ENCODE measurements at regions not wholly inside any gene's neighbourhood (a gene's known extent, or its start where the extent isn't known, plus 50 kb on each side); places are given as distances from the start of the nearest gene placed in this dataset.

DNA sequence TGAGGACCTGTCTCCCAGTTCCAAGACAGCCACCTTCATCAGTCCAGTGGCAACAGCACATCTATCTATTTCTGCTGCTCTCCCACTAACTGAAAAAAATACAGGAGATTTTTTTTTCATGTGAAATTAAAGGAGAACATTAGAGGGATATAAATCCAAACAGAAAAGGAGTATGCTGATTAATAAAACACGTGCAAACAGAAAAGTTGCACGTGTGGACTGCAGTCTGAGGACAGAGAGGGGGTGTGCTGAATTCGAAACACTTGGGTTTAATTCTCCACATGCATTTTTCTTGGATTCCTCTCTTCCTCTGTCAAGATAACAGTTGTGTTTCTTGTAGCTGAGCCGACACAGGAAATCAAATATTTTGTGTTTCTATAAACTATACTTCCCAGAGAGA lies 113.4 kb downstream of the CYRIA start:
- TF ChIP-seq, protein P1, sequence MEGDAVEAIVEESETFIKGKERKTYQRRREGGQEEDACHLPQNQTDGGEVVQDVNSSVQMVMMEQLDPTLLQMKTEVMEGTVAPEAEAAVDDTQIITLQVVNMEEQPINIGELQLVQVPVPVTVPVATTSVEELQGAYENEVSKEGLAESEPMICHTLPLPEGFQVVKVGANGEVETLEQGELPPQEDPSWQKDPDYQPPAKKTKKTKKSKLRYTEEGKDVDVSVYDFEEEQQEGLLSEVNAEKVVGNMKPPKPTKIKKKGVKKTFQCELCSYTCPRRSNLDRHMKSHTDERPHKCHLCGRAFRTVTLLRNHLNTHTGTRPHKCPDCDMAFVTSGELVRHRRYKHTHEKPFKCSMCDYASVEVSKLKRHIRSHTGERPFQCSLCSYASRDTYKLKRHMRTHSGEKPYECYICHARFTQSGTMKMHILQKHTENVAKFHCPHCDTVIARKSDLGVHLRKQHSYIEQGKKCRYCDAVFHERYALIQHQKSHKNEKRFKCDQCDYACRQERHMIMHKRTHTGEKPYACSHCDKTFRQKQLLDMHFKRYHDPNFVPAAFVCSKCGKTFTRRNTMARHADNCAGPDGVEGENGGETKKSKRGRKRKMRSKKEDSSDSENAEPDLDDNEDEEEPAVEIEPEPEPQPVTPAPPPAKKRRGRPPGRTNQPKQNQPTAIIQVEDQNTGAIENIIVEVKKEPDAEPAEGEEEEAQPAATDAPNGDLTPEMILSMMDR (IDR thresholded peaks at IDR 0.05; ENCODE audit: insufficient read depth, low read length, severe bottlenecking) = no peak
- Histone ChIP-seq H3K27me3 (ENCODE audit: control insufficient read depth, insufficient read depth, low read length) (no peaks in the 10 kb centered on the region), H3K4me3 (ENCODE audit: low read depth, low read length) (no peak overlapping the region), H3K36me3 (ENCODE audit: control insufficient read depth, insufficient read depth, low read length) (no peaks in the 10 kb centered on the region)
- DNase-seq (ENCODE audit: low read depth) (no peak), FAIRE-seq (no peak)

GRCh38 chr2:16548036-16548435 lies 117.6 kb downstream of the CYRIA start:
- Histone ChIP-seq H3K36me3 (ENCODE audit: control insufficient read depth, insufficient read depth, low read length) (no peaks in the 10 kb centered on the region), H3K27me3 (ENCODE audit: control insufficient read depth, insufficient read depth, low read length) (no peaks in the 10 kb centered on the region), H3K4me3 (ENCODE audit: low read depth, low read length) (no peak overlapping the region)
- DNase-seq (ENCODE audit: low read depth) (no peak), FAIRE-seq (no peak)
- TF ChIP-seq, protein P1 (IDR thresholded peaks at IDR 0.05; ENCODE audit: insufficient read depth, low read length, severe bottlenecking) = no peak

DNA sequence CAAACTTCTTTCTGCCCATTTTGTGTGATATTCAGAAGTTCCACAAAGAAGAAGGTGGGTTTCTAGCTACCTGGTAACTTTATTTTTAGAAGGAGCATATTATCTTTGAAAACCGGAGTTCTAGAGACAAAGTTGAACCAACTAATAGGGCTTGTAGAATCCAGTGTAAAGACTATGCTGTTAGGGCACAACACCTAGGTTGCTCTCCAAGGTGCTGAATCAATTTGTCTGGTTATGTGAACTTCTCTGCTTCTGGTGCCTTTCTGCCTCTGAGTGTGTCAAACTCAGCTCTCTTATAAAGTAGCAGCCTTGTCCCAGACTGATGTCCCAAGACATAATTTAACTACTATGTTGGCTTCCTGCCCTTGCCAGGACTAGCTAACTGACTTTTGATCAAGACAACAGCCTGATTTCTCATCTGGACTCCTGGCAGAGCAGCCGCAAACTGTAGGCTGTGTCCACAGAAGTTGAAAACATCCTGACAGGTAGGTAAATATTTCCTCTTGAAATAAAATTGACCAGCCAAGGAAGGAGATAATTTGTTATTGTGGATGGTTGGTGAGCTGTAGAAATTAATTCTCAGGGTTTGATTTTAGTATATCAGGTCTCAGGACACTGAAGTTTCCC lies 119.4 kb downstream of the CYRIA start:
- no peak overlapping the region for H3K4me3 ChIP-seq (ENCODE audit: low read depth, low read length)
- FAIRE-seq (no peak), DNase-seq (ENCODE audit: low read depth) (peak; percentile 64)
- TF ChIP-seq, protein P1 (IDR thresholded peaks at IDR 0.05; ENCODE audit: insufficient read depth, low read length, severe bottlenecking) = no peak
- no peaks in the 10 kb centered on the region for H3K27me3 ChIP-seq (ENCODE audit: control insufficient read depth, insufficient read depth, low read length)
- H3K36me3 ChIP-seq (ENCODE audit: control insufficient read depth, insufficient read depth, low read length) = no peaks in the 10 kb centered on the region

- FAIRE-seq (no peak), DNase-seq (ENCODE audit: low read depth) (peak; percentile 8)
- TF ChIP-seq, protein P1 (IDR thresholded peaks at IDR 0.05; ENCODE audit: insufficient read depth, low read length, severe bottlenecking) = no peak
- H3K36me3 ChIP-seq (ENCODE audit: control insufficient read depth, insufficient read depth, low read length) = no peaks in the 10 kb centered on the region
- no peaks in the 10 kb centered on the region for H3K27me3 ChIP-seq (ENCODE audit: control insufficient read depth, insufficient read depth, low read length)
- no peak overlapping the region for H3K4me3 ChIP-seq (ENCODE audit: low read depth, low read length)
Observed at GRCh38 chr2:16538707-16539106, 126.9 kb downstream of the CYRIA start.

DNA sequence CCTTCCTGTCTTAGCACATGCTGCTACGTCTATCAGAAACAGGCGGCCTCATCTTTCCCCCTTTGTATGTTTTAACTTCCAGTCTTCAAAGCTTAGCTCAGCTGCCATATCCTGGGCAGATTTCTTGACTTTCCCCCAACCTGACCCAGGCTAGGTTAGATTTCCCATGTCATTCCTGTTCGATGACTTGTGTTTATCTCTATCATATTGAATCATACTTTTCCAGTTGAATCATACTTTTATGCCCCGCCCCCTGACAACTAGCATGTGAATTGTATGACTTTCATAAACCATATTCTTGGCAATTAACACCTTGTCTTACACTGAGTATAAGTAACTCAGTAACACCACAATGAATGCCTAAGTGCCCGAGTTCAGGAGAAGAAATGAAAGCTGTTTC lies 128.3 kb downstream of the CYRIA start:
- no peaks in the 10 kb centered on the region for H3K36me3 ChIP-seq (ENCODE audit: control insufficient read depth, insufficient read depth, low read length)
- TF ChIP-seq, protein P1 (IDR thresholded peaks at IDR 0.05; ENCODE audit: insufficient read depth, low read length, severe bottlenecking) = no peak
- H3K4me3 ChIP-seq (ENCODE audit: low read depth, low read length) = no peak overlapping the region
- FAIRE-seq (no peak), DNase-seq (ENCODE audit: low read depth) (peak; percentile 97)
- no peaks in the 10 kb centered on the region for H3K27me3 ChIP-seq (ENCODE audit: control insufficient read depth, insufficient read depth, low read length)

DNA sequence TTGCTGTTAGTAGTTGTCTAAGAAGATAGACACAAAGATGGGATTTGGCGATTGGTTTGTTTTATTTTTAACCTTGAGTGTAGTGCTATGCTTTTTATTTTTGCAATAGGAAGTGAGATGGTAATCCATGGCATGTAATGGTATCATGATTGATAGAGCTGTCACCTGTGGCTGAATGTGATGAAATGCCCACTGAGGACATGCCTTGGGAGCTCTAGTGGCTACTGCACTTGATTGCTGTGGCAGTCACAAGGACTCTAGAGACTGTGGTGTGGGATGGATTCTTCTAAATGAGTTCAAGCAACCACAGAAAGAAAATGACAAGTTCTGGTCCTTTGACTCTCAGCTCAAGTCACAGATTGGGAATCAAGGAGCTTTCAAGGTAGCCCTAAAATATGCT lies 139.4 kb downstream of the CYRIA start:
- Histone ChIP-seq H3K4me3 (ENCODE audit: low read depth, low read length) (no peak overlapping the region), H3K27me3 (ENCODE audit: control insufficient read depth, insufficient read depth, low read length) (no peaks in the 10 kb centered on the region), H3K36me3 (ENCODE audit: control insufficient read depth, insufficient read depth, low read length) (no peaks in the 10 kb centered on the region)
- FAIRE-seq = peak; percentile 43
- TF ChIP-seq, protein P1 (IDR thresholded peaks at IDR 0.05; ENCODE audit: insufficient read depth, low read length, severe bottlenecking) = no peak
- no peak for DNase-seq (ENCODE audit: low read depth)
